GM23338 (cell line): ENCODE measurements at regions not wholly inside any gene's neighbourhood (a gene's known extent, or its start where the extent isn't known, plus 50 kb on each side); places are given as distances from the start of the nearest gene placed in this dataset.

Experiments
- CREB1 ChIP-seq: fragments of 250-450 bp; sonication (Bioruptor Pico); IDR thresholded peaks from 2 replicates; pipeline ENCODE4 v1.5.0; 2020; ENCODE audit warnings: low read depth, mild to moderate bottlenecking, moderate library complexity
- EZH2 ChIP-seq: fragments of 200-600 bp; sonication (generic); IDR thresholded peaks from one replicate; pipeline ENCODE4 v1.8.0; 2017; ENCODE audit warnings: antibody characterized with exemption, mild to moderate bottlenecking, low read depth; ENCODE audit not compliant: unreplicated experiment
- EZH2phosphoT487 ChIP-seq: fragments of 200-600 bp; sonication (generic); IDR thresholded peaks from one replicate; pipeline ENCODE4 v1.8.1; 2018; ENCODE audit warnings: antibody characterized with exemption; ENCODE audit not compliant: unreplicated experiment
- POLR2AphosphoS5 ChIP-seq: IDR thresholded peaks from 2 replicates; pipeline ENCODE4 v1.6.1; 2016; ENCODE audit warnings: antibody characterized with exemption, low read depth
- STAT1 ChIP-seq: IDR thresholded peaks from one replicate; pipeline ENCODE4 v1.6.1; 2016; ENCODE audit warnings: antibody characterized with exemption; ENCODE audit not compliant: unreplicated experiment
- TF ChIP-seq, protein P1 (sequence below), 2 experiments: fragments of 200-600 bp in 1 of 2; sonication (generic) in 1 of 2; conservative IDR thresholded peaks; 2 replicates each; pipeline versions ENCODE4 v1.5.1 to v1.6.1; 2016 to 2017; ENCODE audit warnings: antibody characterized with exemption in 2 of 2, low read depth in 2 of 2, mild to moderate bottlenecking in 2 of 2, moderate library complexity in 1 of 2
- TF ChIP-seq, protein P2 (sequence below): IDR thresholded peaks from one replicate; pipeline ENCODE4 v1.6.1; 2018; ENCODE audit warnings: antibody characterized with exemption; ENCODE audit not compliant: unreplicated experiment
- TF ChIP-seq, protein P3 (sequence below): fragments of 250-450 bp; sonication (Bioruptor Pico); IDR thresholded peaks from 2 replicates; pipeline ENCODE4 v1.5.0; 2020; ENCODE audit warnings: mild to moderate bottlenecking, moderate library complexity
- TF ChIP-seq, protein P4 (sequence below): IDR thresholded peaks from 2 replicates; pipeline ENCODE4 v1.6.1; 2016; ENCODE audit warnings: antibody characterized with exemption

DNA sequence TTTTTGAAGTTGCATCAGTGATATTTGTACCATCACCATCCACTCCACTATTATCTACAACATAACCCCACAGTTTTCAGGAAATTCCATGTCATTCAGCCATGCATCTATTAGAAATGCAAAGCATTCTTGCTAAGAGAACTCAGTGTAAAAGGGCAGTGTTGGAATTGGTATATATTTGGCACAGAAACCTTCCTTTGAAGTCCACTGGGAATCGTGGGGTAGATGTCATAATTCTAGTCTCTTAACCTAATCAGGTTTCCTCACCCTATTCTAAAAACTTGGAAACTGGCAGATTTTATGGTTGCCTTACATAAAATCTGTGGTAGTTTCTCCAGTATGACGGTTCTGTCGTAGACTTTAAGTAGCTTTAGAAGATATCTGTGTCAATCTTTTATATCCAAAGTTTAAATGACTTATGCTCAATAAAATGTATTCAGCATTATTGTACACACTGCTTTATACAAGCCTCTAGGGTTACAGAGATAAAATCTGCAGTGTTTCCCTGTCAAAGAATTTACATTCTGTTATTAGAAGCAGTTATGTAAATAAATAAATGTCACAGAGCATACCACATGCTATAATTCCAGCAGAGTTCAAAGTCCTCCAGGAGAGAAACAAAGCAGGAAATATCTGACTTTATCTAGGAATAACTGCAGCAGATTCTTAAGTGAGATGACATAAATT lies 704.4 kb upstream of the CELF2 start:
- TF ChIP-seq POLR2AphosphoS5 = no peak
- TF ChIP-seq, protein P1, sequence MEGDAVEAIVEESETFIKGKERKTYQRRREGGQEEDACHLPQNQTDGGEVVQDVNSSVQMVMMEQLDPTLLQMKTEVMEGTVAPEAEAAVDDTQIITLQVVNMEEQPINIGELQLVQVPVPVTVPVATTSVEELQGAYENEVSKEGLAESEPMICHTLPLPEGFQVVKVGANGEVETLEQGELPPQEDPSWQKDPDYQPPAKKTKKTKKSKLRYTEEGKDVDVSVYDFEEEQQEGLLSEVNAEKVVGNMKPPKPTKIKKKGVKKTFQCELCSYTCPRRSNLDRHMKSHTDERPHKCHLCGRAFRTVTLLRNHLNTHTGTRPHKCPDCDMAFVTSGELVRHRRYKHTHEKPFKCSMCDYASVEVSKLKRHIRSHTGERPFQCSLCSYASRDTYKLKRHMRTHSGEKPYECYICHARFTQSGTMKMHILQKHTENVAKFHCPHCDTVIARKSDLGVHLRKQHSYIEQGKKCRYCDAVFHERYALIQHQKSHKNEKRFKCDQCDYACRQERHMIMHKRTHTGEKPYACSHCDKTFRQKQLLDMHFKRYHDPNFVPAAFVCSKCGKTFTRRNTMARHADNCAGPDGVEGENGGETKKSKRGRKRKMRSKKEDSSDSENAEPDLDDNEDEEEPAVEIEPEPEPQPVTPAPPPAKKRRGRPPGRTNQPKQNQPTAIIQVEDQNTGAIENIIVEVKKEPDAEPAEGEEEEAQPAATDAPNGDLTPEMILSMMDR (conservative IDR thresholded peaks at IDR 0.05; ENCODE audit: low read depth in 2 of 2) = no peak
- no peak for TF ChIP-seq EZH2
- no peak for TF ChIP-seq STAT1
- TF ChIP-seq, protein P2, sequence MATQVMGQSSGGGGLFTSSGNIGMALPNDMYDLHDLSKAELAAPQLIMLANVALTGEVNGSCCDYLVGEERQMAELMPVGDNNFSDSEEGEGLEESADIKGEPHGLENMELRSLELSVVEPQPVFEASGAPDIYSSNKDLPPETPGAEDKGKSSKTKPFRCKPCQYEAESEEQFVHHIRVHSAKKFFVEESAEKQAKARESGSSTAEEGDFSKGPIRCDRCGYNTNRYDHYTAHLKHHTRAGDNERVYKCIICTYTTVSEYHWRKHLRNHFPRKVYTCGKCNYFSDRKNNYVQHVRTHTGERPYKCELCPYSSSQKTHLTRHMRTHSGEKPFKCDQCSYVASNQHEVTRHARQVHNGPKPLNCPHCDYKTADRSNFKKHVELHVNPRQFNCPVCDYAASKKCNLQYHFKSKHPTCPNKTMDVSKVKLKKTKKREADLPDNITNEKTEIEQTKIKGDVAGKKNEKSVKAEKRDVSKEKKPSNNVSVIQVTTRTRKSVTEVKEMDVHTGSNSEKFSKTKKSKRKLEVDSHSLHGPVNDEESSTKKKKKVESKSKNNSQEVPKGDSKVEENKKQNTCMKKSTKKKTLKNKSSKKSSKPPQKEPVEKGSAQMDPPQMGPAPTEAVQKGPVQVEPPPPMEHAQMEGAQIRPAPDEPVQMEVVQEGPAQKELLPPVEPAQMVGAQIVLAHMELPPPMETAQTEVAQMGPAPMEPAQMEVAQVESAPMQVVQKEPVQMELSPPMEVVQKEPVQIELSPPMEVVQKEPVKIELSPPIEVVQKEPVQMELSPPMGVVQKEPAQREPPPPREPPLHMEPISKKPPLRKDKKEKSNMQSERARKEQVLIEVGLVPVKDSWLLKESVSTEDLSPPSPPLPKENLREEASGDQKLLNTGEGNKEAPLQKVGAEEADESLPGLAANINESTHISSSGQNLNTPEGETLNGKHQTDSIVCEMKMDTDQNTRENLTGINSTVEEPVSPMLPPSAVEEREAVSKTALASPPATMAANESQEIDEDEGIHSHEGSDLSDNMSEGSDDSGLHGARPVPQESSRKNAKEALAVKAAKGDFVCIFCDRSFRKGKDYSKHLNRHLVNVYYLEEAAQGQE = no peak
- TF ChIP-seq, protein P3, sequence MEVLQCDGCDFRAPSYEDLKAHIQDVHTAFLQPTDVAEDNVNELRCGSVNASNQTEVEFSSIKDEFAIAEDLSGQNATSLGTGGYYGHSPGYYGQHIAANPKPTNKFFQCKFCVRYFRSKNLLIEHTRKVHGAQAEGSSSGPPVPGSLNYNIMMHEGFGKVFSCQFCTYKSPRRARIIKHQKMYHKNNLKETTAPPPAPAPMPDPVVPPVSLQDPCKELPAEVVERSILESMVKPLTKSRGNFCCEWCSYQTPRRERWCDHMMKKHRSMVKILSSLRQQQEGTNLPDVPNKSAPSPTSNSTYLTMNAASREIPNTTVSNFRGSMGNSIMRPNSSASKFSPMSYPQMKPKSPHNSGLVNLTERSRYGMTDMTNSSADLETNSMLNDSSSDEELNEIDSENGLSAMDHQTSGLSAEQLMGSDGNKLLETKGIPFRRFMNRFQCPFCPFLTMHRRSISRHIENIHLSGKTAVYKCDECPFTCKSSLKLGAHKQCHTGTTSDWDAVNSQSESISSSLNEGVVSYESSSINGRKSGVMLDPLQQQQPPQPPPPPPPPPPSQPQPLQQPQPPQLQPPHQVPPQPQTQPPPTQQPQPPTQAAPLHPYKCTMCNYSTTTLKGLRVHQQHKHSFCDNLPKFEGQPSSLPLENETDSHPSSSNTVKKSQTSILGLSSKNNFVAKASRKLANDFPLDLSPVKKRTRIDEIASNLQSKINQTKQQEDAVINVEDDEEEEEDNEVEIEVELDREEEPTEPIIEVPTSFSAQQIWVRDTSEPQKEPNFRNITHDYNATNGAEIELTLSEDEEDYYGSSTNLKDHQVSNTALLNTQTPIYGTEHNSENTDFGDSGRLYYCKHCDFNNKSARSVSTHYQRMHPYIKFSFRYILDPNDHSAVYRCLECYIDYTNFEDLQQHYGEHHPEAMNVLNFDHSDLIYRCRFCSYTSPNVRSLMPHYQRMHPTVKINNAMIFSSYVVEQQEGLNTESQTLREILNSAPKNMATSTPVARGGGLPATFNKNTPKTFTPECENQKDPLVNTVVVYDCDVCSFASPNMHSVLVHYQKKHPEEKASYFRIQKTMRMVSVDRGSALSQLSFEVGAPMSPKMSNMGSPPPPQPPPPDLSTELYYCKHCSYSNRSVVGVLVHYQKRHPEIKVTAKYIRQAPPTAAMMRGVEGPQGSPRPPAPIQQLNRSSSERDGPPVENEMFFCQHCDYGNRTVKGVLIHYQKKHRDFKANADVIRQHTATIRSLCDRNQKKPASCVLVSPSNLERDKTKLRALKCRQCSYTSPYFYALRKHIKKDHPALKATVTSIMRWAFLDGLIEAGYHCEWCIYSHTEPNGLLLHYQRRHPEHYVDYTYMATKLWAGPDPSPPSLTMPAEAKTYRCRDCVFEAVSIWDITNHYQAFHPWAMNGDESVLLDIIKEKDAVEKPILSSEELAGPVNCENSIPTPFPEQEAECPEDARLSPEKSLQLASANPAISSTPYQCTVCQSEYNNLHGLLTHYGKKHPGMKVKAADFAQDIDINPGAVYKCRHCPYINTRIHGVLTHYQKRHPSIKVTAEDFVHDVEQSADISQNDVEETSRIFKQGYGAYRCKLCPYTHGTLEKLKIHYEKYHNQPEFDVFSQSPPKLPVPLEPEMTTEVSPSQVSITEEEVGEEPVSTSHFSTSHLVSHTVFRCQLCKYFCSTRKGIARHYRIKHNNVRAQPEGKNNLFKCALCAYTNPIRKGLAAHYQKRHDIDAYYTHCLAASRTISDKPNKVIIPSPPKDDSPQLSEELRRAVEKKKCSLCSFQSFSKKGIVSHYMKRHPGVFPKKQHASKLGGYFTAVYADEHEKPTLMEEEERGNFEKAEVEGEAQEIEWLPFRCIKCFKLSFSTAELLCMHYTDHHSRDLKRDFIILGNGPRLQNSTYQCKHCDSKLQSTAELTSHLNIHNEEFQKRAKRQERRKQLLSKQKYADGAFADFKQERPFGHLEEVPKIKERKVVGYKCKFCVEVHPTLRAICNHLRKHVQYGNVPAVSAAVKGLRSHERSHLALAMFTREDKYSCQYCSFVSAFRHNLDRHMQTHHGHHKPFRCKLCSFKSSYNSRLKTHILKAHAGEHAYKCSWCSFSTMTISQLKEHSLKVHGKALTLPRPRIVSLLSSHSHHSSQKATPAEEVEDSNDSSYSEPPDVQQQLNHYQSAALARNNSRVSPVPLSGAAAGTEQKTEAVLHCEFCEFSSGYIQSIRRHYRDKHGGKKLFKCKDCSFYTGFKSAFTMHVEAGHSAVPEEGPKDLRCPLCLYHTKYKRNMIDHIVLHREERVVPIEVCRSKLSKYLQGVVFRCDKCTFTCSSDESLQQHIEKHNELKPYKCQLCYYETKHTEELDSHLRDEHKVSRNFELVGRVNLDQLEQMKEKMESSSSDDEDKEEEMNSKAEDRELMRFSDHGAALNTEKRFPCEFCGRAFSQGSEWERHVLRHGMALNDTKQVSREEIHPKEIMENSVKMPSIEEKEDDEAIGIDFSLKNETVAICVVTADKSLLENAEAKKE (CRISPR knock-in tag) = no peak
- no peak for TF ChIP-seq EZH2phosphoT487
- no peak for TF ChIP-seq CREB1 (CRISPR knock-in tag)
- TF ChIP-seq, protein P4, sequence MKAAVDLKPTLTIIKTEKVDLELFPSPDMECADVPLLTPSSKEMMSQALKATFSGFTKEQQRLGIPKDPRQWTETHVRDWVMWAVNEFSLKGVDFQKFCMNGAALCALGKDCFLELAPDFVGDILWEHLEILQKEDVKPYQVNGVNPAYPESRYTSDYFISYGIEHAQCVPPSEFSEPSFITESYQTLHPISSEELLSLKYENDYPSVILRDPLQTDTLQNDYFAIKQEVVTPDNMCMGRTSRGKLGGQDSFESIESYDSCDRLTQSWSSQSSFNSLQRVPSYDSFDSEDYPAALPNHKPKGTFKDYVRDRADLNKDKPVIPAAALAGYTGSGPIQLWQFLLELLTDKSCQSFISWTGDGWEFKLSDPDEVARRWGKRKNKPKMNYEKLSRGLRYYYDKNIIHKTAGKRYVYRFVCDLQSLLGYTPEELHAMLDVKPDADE = no peak
